Nephron (organoid): ENCODE measurements at regions not wholly inside any gene's neighbourhood (a gene's known extent, or its start where the extent isn't known, plus 50 kb on each side); places are given as distances from the start of the nearest gene placed in this dataset.
A peak's percentile ranks its signal among the peaks of the same experiment; 100 is the strongest.

Source experiments
- H3K27ac Mint-ChIP-seq, 3 experiments: 2 replicates each; pipeline ENCODE4 v1.8.0; 2020; ENCODE audit warnings: mixed read lengths in 3 of 3, mild to moderate bottlenecking in 2 of 3, moderate library complexity in 1 of 3
- H3K27me3 Mint-ChIP-seq: 2 replicates; pipeline ENCODE4 v1.8.0; 2021; ENCODE audit warnings: low read depth, mild to moderate bottlenecking, moderate library complexity, mixed read lengths
- H3K36me3 Mint-ChIP-seq: 2 replicates; pipeline ENCODE4 v1.8.0; 2020; ENCODE audit warnings: low read depth, mixed read lengths
- H3K4me1 Mint-ChIP-seq: 2 replicates; pipeline ENCODE4 v1.8.0; 2020; ENCODE audit warnings: mixed read lengths
- H3K4me3 Mint-ChIP-seq, 3 experiments: 2 replicates each; pipeline ENCODE4 v1.8.0; 2020; ENCODE audit warnings: mild to moderate bottlenecking in 3 of 3, mixed read lengths in 3 of 3, moderate library complexity in 2 of 3
- H3K9me3 Mint-ChIP-seq: 2 replicates; pipeline ENCODE4 v1.8.0; 2020; ENCODE audit warnings: mixed read lengths
- CTCF ChIP-seq, 3 experiments: fragments of 200-600 bp; sonication (generic); IDR thresholded peaks; one replicate each; pipeline ENCODE4 v1.5.0; 2021; ENCODE audit warnings: antibody characterized with exemption in 3 of 3; ENCODE audit not compliant: unreplicated experiment in 3 of 3

DNA sequence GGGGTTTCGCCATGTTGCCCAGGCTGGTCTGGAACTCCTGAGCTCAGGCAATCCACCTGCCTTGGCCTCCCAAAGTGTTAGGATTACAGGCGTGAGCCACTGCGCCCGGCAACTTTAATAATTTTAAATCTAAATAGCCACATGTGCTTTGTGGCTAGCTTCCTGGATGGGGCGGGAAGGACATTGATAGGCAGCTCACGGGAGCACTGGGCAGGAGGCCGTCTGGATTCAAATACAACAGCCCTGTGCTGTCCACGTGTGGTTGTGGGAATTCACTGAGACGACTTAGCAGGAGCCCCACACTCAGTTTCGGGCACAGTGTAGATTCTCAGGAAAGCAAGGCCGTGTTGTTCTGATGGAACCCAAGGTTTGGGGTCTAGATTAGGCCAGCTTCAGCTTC, 177.1 kb downstream of the ETS2 start:
- no peaks in the 10 kb centered on the region for H3K36me3 Mint-ChIP-seq
- peaks cover 71% of the 10 kb centered on the region for H3K4me1 Mint-ChIP-seq
- peaks cover 3% of the 10 kb centered on the region for H3K9me3 Mint-ChIP-seq
- no peaks in the 10 kb centered on the region for H3K27me3 Mint-ChIP-seq
- H3K4me3 Mint-ChIP-seq, result no peak overlapping the region
- no peak overlapping the region for H3K27ac Mint-ChIP-seq
- TF ChIP-seq CTCF (IDR thresholded peaks at IDR 0.05; ENCODE audit: unreplicated experiment in 3 of 3), result no peak

DNA sequence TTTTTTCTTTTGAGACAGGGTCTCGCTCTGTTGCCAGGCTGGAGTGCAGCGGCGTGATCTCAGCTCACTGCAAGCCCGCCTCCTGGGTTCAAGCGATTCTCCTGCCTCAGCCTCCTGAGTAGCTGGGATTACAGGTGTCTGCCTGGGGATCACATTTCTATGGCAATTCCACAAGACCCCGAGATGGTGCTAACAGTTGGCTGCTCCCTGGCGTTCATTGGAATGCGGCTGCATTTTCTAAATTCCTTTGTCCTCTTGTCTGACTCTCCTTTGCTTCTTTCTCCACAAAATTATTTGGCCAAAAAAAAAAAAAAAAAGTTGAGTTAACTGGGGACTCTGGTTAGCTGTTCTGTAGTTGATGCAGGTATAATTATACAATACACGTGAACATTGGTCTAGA, 176.4 kb downstream of the ETS2 start:
- TF ChIP-seq CTCF (IDR thresholded peaks at IDR 0.05; ENCODE audit: unreplicated experiment in 3 of 3), result no peak
- H3K9me3 Mint-ChIP-seq, result peaks cover 3% of the 10 kb centered on the region
- no peaks in the 10 kb centered on the region for H3K36me3 Mint-ChIP-seq
- no peak overlapping the region for H3K4me3 Mint-ChIP-seq
- no peaks in the 10 kb centered on the region for H3K27me3 Mint-ChIP-seq
- H3K4me1 Mint-ChIP-seq, result peaks cover 64% of the 10 kb centered on the region
- peak overlapping the region; percentile 11 to 75 (median 59) for H3K27ac Mint-ChIP-seq

- TF ChIP-seq CTCF (IDR thresholded peaks at IDR 0.05; ENCODE audit: unreplicated experiment in 3 of 3), result no peak
- no peaks in the 10 kb centered on the region for H3K27me3 Mint-ChIP-seq
- H3K27ac Mint-ChIP-seq, result peak overlapping the region; percentile 38 to 96 (median 75)
- H3K4me1 Mint-ChIP-seq, result peaks cover 52% of the 10 kb centered on the region
- H3K4me3 Mint-ChIP-seq, result no peak overlapping the region
- H3K9me3 Mint-ChIP-seq, result peaks cover 3% of the 10 kb centered on the region
- no peaks in the 10 kb centered on the region for H3K36me3 Mint-ChIP-seq
Measured at GRCh38 chr21:38980416-38981313, 174.9 kb downstream of the ETS2 start.

DNA sequence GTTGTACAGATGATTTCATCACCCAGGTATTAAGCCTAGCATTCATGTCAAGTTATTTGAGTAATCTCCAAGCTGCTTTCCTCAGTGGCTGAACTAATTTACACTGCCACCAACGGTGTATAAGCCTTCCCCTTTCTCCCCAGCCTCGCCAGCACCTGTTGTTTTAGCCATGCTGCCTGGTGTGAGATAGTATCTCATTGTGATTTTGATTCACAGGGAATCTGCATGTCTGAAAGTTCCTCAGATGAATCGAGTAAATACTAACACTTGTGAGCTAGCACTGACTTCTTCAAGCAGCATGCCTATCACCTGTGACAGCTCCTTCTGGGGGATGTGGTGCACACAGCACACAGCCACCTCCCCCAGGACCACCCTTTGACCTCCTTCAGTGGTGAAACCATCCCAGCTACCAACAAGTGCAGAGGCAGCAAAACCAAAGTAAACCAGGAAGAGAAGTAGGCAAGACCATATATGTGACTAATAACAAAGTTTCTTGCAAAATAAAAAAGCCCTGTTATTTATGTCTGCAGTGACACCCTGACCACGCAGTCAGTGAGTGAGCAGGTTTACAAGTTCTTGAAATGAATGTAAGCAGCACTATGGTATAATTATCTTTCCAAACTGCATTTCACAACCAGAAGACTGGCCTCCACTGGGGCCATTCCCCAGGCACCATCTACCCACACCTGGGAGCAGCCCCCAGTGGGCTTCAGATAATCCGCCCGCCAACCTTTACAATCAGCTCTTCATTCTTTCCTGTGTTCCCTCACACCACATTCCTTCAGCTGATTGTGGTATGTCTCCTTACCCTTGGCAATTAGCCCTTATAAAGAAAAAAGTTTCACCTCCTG, 173.8 kb downstream of the ETS2 start:
- H3K27me3 Mint-ChIP-seq, result no peaks in the 10 kb centered on the region
- peaks cover 43% of the 10 kb centered on the region for H3K4me1 Mint-ChIP-seq
- H3K9me3 Mint-ChIP-seq, result peaks cover 3% of the 10 kb centered on the region
- no peak for TF ChIP-seq CTCF (IDR thresholded peaks at IDR 0.05; ENCODE audit: unreplicated experiment in 3 of 3)
- no peaks in the 10 kb centered on the region for H3K36me3 Mint-ChIP-seq
- peak overlapping the region; percentile 26 to 96 (median 38) for H3K27ac Mint-ChIP-seq
- peak overlapping the region in 1 of 3 experiments; percentile 37 for H3K4me3 Mint-ChIP-seq

DNA sequence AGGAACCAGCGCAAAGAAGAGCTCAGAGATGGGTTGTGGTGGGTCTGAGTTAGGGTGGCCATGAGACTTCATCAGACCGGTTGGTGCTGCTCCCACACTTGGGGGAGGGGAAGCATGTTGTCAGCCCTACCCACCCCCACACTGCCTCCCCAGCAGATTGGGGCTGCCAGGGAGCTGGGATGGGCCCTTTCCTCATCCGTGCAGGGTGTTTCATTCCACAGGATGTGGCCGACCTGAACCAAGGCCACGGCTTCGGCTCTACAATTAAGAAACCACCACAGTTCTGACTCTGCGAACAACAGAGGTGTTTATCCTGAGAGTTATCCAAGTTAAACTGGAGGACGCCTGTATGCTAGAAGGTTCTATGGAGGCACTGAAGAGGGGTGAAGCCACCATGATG, 171.2 kb downstream of the ETS2 start:
- H3K9me3 Mint-ChIP-seq, result peaks cover 3% of the 10 kb centered on the region
- H3K4me3 Mint-ChIP-seq, result no peak overlapping the region
- no peaks in the 10 kb centered on the region for H3K36me3 Mint-ChIP-seq
- peaks cover 5% of the 10 kb centered on the region for H3K27me3 Mint-ChIP-seq
- TF ChIP-seq CTCF (IDR thresholded peaks at IDR 0.05; ENCODE audit: unreplicated experiment in 3 of 3), result no peak
- no peak overlapping the region for H3K27ac Mint-ChIP-seq
- peaks cover 35% of the 10 kb centered on the region for H3K4me1 Mint-ChIP-seq
